ENCODE measurements at regions not wholly inside any gene's neighbourhood (a gene's known extent, or its start where the extent isn't known, plus 50 kb on each side); places are given as distances from the start of the nearest gene placed in this dataset.

GRCh38 chr2:16763056-16763455, 97.4 kb upstream of the CYRIA start:
- TF ChIP-seq CTCF (IDR thresholded peaks at IDR 0.05) (no peak), EZH2 (IDR thresholded peaks at IDR 0.05) (no peak), EZH2phosphoT487 (IDR thresholded peaks at IDR 0.05) (no peak)

All from neural progenitor cell (in vitro differentiated cells).